Breast epithelium (tissue), 3 donors: ENCODE measurements at regions not wholly inside any gene's neighbourhood (a gene's known extent, or its start where the extent isn't known, plus 50 kb on each side); places are given as distances from the start of the nearest gene placed in this dataset.

Source experiments
- POLR2A ChIP-seq: fragments of 450-650 bp; IDR thresholded peaks from one replicate; pipeline ENCODE4 v1.6.1; 2016; ENCODE audit warnings: antibody characterized with exemption, mild to moderate bottlenecking, moderate library complexity
- POLR2AphosphoS5 ChIP-seq, 3 donors: sonication (generic); formaldehyde crosslinking; IDR thresholded peaks; one replicate each; pipeline ENCODE4 v1.6.1; 2017; ENCODE audit warnings: antibody characterized with exemption in 3 of 3
- TF ChIP-seq, protein P1 (sequence below), 3 donors: fragments of 450-650 bp; IDR thresholded peaks; one replicate each; pipeline ENCODE4 v1.5.1; 2016 to 2017; ENCODE audit warnings: antibody characterized with exemption in 3 of 3, mild to moderate bottlenecking in 3 of 3, moderate library complexity in 3 of 3

DNA sequence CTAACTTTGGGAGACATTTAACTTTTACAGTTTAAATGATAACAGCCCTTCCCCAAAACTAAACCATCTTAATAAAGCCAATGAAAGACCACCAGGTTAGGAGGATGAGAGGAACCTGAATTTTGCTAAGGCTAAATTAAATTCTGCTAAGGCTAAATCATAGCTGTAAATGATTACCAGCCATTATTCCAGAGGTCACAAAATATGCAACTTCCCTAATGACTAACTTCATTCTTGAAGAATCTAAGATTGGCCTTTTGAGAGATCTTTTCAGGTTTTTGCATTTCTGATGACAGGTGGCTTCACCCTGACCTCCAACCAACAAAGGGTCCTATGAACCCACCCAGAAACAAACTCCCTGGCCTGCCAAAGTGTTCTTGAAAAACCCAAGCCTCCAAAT, 373.3 kb downstream of the IPMK start:
- TF ChIP-seq, protein P1, sequence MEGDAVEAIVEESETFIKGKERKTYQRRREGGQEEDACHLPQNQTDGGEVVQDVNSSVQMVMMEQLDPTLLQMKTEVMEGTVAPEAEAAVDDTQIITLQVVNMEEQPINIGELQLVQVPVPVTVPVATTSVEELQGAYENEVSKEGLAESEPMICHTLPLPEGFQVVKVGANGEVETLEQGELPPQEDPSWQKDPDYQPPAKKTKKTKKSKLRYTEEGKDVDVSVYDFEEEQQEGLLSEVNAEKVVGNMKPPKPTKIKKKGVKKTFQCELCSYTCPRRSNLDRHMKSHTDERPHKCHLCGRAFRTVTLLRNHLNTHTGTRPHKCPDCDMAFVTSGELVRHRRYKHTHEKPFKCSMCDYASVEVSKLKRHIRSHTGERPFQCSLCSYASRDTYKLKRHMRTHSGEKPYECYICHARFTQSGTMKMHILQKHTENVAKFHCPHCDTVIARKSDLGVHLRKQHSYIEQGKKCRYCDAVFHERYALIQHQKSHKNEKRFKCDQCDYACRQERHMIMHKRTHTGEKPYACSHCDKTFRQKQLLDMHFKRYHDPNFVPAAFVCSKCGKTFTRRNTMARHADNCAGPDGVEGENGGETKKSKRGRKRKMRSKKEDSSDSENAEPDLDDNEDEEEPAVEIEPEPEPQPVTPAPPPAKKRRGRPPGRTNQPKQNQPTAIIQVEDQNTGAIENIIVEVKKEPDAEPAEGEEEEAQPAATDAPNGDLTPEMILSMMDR (IDR thresholded peaks at IDR 0.05) = no peak
- TF ChIP-seq POLR2A (no peak), POLR2AphosphoS5 (IDR thresholded peaks at IDR 0.05) (no peak)
